Stimulated activated naive CD4-positive, alpha-beta T cell (primary cell): ENCODE measurements at regions not wholly inside any gene's neighbourhood (a gene's known extent, or its start where the extent isn't known, plus 50 kb on each side); places are given as distances from the start of the nearest gene placed in this dataset.
A peak's percentile ranks its signal among the peaks of the same experiment; 100 is the strongest.

Source experiments
- DNase-seq, 6 experiments: peaks; one replicate each; lab custom pipeline; 2025; lab: John Stamatoyannopoulos, UW

GRCh38 chr2:11102466-11102865, 52.8 kb upstream of the SLC66A3 start:
- DNase-seq, result no peak

- no peak for DNase-seq
Observed at GRCh38 chr2:11102956-11103860, 52.1 kb upstream of the SLC66A3 start.

- peak in 2 of 6 experiments; percentile 10 to 18 for DNase-seq
Observed at GRCh38 chr2:11103984-11104793, 51.1 kb upstream of the SLC66A3 start.

GRCh38 chr2:11104794-11105660, 50.2 kb upstream of the SLC66A3 start:
- no peak for DNase-seq
